ENCODE measurements at regions not wholly inside any gene's neighbourhood (a gene's known extent, or its start where the extent isn't known, plus 50 kb on each side); places are given as distances from the start of the nearest gene placed in this dataset.
A peak's percentile ranks its signal among the peaks of the same experiment; 100 is the strongest.

DNA sequence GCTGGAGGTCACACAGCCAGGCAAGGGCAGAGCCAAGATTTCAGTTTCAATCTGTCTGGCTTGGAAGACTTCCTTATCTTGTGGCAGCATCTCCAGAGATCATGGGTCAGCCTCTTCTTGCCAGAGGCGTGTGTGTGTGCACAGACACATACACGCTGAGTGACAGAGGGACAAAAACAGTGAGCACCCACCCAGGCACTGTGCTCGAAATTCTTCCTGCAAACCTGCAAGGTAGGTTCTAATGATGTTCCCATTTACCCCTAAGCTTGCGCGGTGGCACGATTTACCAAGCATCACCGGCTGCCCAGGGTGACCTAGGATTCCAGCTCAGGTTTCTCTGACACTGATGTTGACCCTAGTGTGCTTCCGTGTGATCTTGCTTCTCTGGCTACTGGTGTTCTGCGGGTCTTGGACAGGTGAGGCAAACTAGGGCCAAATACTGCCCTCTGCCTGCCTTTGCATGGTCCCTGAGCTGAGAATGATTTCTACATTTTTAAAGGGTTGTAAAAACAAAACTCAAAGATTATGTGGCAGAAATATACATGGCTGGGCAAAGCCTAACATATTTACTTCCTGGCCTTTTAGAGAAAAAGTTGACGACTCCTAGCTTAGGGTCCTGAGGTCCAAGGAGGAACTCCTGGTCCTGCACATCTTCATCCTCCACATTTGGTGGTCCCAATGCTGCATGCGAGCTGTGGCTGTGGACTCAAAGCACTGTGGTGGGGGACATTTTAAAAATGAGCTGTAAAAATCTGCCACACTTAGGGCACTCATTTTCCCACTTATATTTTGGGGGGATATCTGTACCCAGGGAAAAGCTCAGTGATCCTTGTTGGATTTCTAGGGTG, 268.5 kb downstream of the RPS24 start:
- DNase-seq: peak; percentile 9

DNA sequence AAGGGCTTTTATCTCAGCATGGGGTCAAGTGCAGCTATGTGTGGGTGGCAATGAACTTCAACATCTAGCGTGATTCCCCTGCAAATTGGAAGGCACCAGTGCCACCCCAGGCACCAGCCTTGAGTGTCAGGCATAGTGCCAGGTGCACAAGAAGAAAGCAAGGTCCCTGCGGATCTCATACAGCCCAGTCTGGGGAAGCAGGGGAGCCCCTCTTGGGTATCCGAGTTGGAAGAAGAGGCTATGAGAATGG, 269.0 kb downstream of the RPS24 start:
- no peak for DNase-seq

DNA sequence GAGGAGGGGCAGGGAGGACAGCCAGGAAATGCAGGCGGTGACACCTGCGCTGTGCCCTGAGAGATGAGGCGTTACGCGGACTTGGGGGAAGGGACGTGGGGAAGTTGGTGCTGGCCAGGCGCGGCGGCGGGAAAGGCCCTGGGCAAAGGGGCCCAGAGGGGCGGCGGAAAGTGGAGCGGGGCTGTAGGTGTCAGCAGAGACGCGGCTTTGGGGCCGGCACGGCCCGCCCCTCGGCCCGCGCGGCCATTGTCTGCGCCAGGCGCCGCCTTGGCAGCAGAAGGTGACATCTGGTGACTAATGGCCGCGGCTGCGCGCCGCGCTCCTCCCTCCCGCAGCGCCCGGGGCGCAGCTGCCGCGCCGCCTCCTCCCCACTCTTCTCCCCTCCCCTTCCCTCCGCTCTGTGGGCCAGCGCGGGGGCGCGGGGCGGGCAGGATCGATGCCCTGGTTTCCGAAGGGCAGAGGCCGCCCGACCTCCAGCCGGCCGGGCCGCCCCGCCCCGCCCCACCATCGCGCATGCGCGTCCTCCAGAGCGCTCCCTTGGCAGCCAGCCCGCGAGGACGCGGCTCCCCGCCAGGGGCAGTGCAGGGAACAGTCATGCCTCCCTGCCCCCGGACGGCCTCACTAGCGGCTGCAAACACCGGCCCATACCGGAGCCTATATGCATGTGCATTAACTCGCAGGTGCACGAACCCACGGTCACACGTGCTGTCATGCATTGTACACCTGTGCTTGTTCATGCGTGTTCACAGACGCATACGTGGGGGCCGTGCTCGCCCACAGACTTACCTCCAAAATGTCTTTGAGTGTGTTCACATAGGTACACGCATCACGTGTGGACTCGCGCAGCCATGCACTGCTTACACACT, 269.6 kb downstream of the RPS24 start:
- DNase-seq: peak; percentile 96

DNA sequence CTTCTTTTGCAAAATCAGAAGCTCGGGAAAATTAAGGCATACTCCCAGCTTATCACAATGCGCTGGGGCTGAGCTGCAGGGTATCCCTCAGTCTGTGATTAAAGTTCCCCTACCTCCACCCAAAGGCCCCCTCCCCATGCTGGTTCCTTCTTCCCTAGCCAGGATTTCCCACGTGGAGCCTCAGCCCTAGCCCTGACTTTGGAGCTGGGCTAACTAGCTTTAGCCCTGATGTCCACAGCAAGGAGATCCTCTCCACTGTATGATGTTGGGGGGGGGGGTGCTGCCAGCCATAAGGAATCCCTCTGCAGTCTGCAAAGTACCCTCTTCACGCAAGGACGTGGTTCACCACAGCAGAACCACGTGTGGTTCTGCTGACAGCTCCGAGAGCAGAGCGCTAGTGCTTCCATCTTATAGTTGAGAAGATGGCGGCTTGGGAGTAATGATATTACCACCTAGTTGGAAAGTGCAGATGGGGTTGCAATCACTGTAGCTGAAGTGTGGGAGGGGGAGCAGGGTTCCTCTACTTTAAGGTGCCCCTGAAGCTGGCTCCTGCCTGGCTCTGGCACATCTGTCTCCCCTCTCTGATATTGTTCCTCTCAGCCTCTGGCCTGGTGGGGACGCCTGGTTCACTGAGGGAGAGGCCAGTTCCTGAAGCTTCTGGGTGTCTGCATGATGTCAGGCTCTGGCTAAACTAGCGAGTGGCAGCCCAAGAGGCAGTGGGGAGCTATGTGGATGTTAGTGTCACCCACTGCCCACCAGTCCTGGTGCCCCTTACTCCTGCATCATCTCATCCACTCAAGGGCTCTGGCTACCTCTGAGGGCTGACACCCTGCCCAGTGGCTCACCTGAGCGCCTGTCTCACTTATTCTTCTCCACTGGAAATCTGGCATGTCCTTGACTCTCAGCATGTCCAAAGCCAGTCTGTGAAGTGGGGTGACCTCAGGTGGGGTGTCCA, 270.7 kb downstream of the RPS24 start:
- DNase-seq: no peak

DNA sequence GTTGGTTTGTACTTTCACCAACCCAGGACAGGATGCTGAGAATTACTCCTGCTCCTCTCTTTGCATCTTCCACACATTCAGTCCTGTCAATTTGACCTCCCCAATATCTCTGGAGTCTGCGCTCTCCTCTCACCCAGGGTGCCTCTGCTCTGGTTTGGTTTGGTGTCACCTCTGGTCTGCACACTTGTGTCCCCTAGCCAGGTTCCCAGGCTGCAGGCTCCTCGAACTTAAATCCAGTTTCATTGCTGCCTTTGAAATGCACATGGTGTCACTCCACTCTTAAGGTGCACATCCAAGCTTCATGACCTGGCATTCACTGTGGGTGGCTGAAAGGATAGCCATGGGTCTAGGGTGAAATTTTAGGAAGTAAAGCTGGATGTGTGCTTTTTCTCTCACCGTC, 271.6 kb downstream of the RPS24 start:
- DNase-seq: no peak

DNA sequence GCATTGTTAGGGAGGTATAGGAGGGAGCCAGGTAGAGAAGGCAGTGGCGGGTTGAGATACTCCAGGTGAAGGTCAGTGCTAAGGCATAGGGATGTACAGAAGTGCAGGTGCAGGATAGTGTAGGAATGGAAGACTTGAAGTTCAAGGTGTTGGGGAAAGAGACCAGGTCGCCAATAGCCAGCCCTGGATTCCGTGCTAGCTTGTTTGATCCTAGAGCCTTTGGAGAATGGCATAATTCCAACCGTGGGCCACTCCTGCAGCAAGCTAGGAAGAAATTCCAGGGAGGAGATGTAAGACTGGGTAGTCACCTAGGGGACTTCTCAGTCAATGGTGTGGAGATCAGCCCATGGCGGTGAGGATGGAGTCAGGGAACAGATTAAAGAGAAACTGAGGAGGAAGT, 272.7 kb downstream of the RPS24 start:
- DNase-seq: no peak

DNA sequence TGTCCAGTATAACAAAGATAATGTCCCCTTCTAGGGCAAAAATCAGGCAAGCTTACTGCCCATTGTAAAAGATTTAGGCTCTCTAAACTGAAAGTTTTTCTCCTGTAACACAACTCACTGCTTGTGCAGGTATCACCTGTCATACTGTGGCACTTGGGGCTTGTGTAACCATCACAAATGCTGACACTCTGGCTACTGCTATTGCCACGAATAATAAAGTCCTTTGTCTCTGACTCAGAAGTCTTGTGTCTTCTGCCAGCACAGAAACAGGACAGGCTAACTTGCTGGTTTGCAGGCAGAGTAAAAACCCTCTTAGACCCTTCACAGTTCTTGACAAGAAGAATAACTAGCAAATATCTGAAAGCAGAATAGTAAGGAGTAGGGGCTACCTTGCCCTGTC, 273.9 kb downstream of the RPS24 start:
- DNase-seq: no peak

DNA sequence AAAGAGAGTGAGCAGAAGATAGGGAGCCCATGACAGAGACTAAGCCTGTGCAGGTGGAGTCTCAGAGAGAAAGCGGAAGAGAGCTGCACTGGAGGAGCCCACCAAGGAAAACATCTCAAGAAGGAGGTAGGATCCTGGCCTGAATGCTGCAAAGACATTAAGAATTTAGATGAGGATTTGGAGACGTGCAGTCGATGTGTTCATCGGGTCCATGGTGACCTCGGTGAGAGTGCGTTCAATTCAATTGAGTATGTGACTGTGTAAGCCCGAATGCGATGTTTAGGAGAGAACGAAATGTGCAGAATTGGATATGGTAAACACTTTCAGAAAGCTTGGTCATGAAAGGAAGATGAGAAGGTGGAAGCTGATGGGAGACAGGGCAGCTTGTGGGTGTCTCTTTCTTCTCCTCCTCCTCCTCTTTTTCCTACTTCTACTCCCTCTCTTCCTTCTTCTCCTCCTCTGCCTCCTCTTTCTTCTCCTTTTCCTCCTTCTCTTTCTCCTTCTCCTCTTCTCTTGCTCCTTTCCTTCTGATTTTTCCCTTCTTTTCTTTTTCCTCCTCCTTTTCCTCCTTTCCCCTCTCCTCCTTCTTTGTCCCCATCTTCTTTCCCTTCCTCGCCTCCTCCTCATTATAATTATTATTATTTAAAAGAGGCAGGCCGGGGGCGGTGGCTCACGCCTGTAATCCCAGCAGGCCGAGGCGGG, 276.0 kb downstream of the RPS24 start:
- no peak for DNase-seq

DNA sequence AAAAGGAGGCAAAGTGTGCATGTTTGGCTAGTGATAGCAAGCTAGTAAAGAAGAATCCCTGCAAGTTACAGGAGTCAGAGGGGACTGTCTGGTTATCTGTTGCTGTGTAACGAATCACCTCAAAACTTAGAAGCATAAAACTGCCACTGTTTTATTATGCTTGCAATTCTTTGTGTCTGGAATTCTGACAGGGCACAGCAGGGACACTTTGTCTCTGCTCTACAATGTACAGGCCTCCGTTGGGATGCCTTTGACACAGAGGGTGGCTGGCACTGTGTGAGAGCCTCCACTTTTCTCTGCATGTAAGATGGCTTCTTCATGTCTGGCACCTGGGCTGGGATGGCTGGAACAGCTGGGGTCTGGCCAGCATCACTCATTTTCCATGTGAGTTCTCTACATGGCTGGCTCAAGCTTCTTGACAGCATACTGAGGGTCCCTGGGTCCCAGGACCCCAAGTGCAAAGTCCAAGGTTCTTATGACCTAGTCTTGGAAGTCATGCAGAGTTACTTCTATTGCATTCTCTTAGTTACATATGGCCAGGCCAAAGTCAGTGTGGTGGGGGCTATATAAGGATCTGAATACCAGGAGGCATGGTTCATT, 276.9 kb downstream of the RPS24 start:
- no peak for DNase-seq

DNA sequence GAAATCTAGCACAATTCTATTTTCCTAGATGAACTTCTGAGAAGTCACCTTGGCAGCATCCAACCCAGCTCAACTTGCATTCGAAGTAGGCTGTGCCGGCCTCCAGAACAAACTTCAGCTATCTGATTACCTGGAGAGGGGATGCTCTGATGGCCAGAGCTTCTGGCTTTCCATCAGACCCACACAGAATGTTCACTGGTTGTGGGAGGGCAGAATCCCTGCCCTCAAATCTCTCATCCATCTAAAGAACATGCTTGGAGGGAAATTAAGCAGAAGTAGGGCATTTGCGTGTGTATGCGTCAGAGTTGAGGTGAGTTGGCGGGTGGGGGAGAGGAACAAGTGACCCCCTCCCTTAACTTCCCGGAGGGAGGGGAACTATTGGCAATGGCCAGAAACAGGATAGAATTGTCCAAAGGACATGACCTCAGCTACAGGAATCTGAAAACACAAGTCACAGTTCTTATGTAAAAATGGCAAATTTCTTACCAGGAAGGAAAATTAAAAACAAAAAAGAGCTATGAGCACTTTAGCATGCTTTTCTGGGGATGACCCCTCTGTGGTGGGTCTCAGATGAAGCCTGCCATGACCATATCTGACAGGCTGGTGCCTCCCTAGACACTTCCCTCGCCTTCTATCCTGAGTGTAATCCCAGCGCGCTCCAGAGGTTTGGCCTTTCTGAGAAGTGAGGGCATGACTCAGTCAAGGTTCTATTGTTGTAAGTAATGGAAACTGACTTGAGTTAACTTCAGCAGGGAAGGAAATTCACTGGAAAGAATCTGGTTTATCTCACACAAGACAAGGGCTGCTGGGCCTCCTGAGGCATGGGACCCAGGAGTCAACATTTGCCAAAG, 278.8 kb downstream of the RPS24 start:
- DNase-seq: no peak

DNA sequence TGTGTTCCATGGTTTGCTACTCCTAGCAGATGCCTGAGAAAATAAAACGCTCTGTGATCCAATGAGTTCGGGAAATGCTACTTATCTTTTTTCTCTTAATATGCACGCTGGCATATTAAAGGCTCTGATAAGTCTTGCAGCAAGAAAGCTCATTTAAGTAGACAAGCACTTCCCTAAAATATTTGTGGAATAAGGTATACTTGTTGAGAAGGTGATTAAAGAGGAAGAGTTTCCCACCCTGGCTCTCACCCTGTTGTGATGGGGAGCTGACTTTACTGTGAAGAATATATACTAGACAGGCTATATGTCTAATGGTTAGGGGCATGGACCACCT, 279.4 kb downstream of the RPS24 start:
- no peak for DNase-seq

DNA sequence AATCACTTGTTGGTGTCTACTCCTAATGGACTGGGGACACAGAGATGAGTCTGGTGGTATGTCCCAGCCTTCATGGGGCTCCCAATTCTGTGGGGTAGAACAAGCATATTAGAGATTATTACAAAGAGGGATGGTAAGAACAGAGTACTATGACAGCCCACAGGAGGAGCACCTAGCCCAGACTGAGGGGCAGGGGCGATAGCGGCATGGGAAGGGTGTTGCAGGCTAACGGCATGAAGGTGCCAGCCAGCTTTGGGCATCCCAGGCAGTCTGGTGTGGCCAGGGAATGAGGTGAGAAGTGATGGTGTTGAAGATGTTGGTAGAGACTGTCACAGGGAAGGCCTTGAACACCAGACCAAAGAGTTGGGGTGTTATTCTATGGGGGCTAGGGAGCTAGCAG, 280.0 kb downstream of the RPS24 start:
- no peak for DNase-seq

DNA sequence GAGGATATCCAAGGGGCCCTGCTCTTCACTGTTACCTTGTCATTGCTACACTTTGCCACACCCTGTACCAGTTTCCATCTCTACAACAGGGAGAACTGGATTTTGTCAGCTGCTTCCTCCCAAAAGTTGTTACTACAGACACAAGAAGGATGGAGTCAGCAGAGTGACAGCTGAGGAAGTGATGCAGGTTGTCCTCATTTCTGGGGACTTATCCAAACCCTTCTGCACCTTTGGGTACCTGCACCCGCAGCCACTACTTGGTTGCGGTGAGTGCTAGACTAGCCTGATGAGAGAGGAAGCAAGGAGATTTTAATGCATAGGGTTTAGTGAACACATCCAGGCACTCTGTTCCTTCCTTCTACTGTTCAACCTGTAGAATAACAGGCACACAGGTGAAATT, 281.0 kb downstream of the RPS24 start:
- no peak for DNase-seq

DNA sequence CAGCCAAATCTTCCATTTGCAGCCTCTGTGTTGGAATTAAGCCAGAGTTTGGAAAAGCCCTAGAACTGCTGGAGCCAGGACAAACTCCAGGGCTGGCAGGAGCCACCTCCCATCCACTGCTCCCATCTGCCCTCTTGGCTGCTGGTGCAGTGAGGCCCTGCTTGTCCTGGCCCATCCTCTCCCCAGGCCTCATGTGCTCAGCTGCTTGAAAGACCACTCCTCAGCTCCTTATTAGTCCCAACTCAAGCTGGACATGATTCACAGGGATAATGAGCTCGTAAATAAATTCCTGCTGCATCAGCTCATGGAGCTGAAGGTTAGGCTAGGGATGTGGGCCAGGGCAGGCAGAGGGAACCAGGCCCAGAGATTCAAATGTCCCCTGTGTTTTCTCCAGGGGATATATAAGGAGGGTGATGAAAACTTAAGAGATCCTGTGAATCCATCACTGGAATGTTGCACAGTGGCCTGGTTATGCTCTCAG, 282.8 kb downstream of the RPS24 start:
- DNase-seq: no peak

DNA sequence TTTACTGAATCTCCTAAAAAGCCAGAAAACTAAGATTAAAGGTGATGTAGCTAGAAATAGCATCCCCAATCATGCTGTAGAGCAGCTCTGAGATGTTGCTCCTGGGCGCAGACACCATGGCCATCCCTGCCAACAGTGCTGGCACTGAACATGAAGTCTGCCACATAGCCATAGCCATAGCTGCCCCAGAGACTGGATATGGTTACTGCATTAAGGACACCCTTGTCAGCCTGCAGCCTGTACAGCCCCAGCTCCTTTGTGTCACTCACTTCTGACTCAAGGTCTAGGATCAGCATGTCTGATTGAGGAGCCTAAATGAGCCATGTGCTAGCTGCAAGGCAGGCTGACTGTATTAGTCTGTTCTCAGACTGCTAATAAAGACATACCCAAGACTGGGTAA, 284.6 kb downstream of the RPS24 start:
- DNase-seq: no peak

DNA sequence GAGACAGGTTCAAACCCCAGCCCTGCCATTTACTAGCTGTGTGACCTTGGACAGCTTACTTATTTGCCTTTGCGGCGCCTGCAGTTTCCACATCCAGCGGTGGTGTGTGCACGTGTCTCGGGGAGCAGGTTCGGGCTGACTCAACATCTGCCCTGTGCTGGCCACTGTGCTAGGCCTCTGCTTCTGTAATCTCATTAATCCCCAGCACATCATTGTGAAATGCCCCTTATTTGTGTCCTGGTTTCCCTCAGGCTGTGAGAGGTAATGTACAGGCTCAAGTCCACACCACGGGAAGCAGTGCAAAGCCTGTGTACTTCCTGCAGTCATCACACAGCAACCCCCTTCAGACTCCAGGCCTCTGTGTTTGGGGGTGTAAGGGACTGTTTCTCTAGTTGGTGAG, 285.7 kb downstream of the RPS24 start:
- DNase-seq: no peak

DNA sequence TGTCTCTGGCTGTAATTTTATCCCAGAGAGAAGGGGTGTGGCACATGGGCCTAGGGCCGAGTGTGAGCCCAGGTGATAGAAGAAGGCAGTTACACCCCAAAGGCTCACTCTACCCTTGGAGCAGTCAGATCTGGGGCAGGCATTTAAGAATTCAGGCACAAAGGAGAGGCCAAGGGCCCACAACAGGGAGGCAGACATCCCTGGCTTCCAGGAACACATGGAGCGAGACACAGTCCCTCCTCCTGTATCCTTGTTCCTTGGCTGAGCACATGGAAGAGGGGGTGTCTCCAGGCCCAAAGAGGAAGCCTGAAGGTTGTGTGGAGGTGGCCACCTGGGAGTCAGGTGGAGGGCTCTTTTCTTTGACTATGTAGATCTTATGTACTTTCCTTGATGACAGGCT, 286.2 kb downstream of the RPS24 start:
- no peak for DNase-seq

DNA sequence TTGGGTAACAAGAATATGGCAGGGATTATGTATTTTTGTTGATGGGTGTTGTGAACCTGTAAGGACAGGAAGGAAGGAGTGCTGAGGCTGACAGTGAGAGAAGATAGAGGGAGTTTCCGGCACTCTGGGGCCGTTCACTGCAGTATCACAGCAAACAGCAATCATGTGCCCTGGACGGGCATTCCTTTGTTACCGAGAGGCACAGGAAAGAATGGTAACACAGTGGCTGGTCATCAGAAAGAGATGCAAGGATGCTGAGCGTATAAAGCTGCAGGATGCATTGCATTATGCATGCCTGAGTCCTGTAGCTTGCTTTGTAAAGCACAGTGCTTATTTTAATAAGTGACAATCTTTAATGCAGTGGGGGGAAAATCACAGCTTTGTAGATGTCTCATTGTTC, 286.8 kb downstream of the RPS24 start:
- no peak for DNase-seq

DNA sequence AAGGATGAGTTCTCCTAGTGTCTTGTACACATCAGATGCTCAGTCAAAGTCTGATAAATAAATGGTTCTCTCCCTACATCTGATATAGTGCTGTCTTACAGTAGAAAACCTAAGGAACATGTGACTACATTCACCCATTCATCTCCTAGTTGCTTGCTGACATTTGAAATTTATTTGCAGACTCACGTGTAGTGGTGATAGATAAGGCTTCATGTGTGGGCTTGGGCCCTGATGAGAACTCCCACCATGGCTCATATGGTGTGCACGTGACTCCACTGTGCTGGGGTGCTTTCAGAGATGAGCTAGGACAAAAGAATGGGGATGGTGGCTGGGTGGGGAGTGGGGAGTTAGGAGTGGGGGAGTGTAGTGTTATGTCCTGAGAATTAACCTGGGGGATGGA, 287.3 kb downstream of the RPS24 start:
- no peak for DNase-seq

DNA sequence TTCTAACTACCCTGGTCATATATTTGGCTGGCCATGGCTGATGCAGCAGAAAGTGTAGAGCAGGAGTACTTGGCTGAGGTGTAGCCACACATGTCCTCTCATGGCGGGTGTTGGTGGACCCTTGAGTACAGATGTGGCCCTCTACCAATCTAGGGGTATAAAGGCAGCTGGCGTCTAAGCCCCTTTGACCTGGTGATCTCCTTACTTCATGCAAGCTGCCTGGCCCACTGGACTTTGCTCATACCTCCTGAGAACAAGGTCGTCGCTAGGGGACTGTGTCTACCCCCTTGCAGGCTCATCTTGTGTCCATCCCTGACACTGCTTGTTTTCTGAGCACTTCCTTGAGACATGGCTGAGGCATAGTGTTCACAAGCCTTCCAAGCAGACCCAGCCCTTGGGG, 287.8 kb downstream of the RPS24 start:
- no peak for DNase-seq

DNA sequence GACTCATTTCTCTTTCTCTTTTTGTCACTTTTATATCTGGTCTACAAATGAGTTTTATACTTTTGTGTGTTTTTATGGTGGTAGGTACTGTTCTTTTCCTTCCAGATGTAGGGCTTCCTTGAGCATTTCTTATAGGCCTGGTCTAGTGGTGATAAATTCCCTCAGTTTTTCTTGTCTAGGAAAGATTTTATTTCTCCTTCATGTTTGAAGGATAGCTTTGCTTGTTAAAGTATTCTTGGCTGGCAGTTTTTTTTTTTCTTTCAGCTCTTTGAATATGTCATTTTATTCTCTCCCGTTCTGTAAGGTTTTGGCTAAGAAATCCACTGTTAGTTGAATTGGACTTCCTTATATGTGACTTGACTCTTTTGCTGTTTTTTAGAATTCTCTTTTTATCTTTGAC, 292.7 kb downstream of the RPS24 start:
- no peak for DNase-seq

All from OCI-M1 (cell line).